SK-N-SH treated with all-trans-retinoic acid at 6 μM for 48 hours (cell line): ENCODE measurements at regions not wholly inside any gene's neighbourhood (a gene's known extent, or its start where the extent isn't known, plus 50 kb on each side); places are given as distances from the start of the nearest gene placed in this dataset.
"Not testable (repeated sequence)": the region's sequence is repeated elsewhere in the genome, so short reads cannot be mapped to it uniquely, and the experiment has no call there.

ENCODE experiments used
- ARNTL ChIP-seq: fragments of 450-650 bp; formaldehyde crosslinking; IDR thresholded peaks from 2 replicates; pipeline ENCODE4 v1.5.0; 2020; ENCODE audit warnings: low read depth, mild to moderate bottlenecking, moderate library complexity, borderline replicate concordance
- ESRRG ChIP-seq: fragments of 250-450 bp; sonication (Bioruptor Pico); IDR thresholded peaks from 2 replicates; pipeline ENCODE4 v1.6.1; 2021; ENCODE audit warnings: mild to moderate bottlenecking
- ISL1 ChIP-seq: fragments of 250-450 bp; sonication (Bioruptor Pico); IDR thresholded peaks from 2 replicates; pipeline ENCODE4 v2.1.2; 2022; ENCODE audit warnings: mild to moderate bottlenecking, moderate library complexity
- RARB ChIP-seq: fragments of 250-450 bp; sonication (Bioruptor Pico); IDR thresholded peaks from 2 replicates; pipeline ENCODE4 v1.8.0; 2021; ENCODE audit warnings: mild to moderate bottlenecking, moderate library complexity
- TCF4 ChIP-seq: fragments of 250-450 bp; sonication (Bioruptor Pico); IDR thresholded peaks from 2 replicates; pipeline ENCODE4 v1.8.0; 2021; ENCODE audit warnings: mild to moderate bottlenecking, moderate library complexity, borderline replicate concordance
- TOX ChIP-seq: fragments of 250-450 bp; sonication (Bioruptor Pico); IDR thresholded peaks from 2 replicates; pipeline ENCODE4 v1.8.0; 2021; ENCODE audit warnings: mild to moderate bottlenecking, moderate library complexity, borderline replicate concordance
- ZFP3 ChIP-seq: fragments of 250-450 bp; sonication (Bioruptor Pico); IDR thresholded peaks from 2 replicates; pipeline ENCODE4 v1.5.0; 2020; ENCODE audit warnings: mild to moderate bottlenecking, moderate library complexity
- ZFP30 ChIP-seq: fragments of 450-650 bp; formaldehyde crosslinking; IDR thresholded peaks from 2 replicates; pipeline ENCODE4 v1.5.0; 2022; ENCODE audit warnings: mild to moderate bottlenecking, moderate library complexity
- ZNF565 ChIP-seq: fragments of 450-650 bp; formaldehyde crosslinking; conservative IDR thresholded peaks from 2 replicates; pipeline ENCODE4 v1.5.0; 2020; ENCODE audit warnings: low read depth, mild to moderate bottlenecking, moderate library complexity
- ZNF8 ChIP-seq: fragments of 450-650 bp; formaldehyde crosslinking; IDR thresholded peaks from 2 replicates; pipeline ENCODE4 v1.5.0; 2020; ENCODE audit warnings: mild to moderate bottlenecking, moderate library complexity
- TF ChIP-seq, protein P1 (sequence below): fragments of 250-450 bp; sonication (Bioruptor Pico); IDR thresholded peaks from 2 replicates; pipeline ENCODE4 v1.5.1; 2020; ENCODE audit warnings: low read depth, mild to moderate bottlenecking, moderate library complexity
- TF ChIP-seq, protein P2 (sequence below): fragments of 250-450 bp; sonication (Bioruptor Pico); IDR thresholded peaks from 2 replicates; pipeline ENCODE4 v1.8.0; 2020; ENCODE audit warnings: mild to moderate bottlenecking, moderate library complexity, borderline replicate concordance
- TF ChIP-seq, protein P3 (sequence below): fragments of 250-450 bp; sonication (Bioruptor Pico); IDR thresholded peaks from 2 replicates; pipeline ENCODE4 v1.5.0; 2020; ENCODE audit warnings: mild to moderate bottlenecking, moderate library complexity

GRCh38 chr5:40108764-40109390 is 570.8 kb upstream of the PTGER4 start:
- TF ChIP-seq, protein P1, sequence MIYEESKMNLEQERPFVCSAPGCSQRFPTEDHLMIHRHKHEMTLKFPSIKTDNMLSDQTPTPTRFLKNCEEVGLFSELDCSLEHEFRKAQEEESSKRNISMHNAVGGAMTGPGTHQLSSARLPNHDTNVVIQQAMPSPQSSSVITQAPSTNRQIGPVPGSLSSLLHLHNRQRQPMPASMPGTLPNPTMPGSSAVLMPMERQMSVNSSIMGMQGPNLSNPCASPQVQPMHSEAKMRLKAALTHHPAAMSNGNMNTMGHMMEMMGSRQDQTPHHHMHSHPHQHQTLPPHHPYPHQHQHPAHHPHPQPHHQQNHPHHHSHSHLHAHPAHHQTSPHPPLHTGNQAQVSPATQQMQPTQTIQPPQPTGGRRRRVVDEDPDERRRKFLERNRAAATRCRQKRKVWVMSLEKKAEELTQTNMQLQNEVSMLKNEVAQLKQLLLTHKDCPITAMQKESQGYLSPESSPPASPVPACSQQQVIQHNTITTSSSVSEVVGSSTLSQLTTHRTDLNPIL (CRISPR knock-in tag): not testable (repeated sequence)
- not testable (repeated sequence) for TF ChIP-seq RARB (CRISPR knock-in tag); ZFP3 (CRISPR knock-in tag); ZFP30 (CRISPR knock-in tag); ZNF8 (CRISPR knock-in tag); TOX (CRISPR knock-in tag); ZNF565 (CRISPR knock-in tag); ARNTL (CRISPR knock-in tag); ISL1; ESRRG (CRISPR knock-in tag); TCF4 (CRISPR knock-in tag)
- TF ChIP-seq, protein P2, sequence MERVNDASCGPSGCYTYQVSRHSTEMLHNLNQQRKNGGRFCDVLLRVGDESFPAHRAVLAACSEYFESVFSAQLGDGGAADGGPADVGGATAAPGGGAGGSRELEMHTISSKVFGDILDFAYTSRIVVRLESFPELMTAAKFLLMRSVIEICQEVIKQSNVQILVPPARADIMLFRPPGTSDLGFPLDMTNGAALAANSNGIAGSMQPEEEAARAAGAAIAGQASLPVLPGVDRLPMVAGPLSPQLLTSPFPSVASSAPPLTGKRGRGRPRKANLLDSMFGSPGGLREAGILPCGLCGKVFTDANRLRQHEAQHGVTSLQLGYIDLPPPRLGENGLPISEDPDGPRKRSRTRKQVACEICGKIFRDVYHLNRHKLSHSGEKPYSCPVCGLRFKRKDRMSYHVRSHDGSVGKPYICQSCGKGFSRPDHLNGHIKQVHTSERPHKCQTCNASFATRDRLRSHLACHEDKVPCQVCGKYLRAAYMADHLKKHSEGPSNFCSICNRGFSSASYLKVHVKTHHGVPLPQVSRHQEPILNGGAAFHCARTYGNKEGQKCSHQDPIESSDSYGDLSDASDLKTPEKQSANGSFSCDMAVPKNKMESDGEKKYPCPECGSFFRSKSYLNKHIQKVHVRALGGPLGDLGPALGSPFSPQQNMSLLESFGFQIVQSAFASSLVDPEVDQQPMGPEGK (CRISPR knock-in tag): not testable (repeated sequence)
- TF ChIP-seq, protein P3, sequence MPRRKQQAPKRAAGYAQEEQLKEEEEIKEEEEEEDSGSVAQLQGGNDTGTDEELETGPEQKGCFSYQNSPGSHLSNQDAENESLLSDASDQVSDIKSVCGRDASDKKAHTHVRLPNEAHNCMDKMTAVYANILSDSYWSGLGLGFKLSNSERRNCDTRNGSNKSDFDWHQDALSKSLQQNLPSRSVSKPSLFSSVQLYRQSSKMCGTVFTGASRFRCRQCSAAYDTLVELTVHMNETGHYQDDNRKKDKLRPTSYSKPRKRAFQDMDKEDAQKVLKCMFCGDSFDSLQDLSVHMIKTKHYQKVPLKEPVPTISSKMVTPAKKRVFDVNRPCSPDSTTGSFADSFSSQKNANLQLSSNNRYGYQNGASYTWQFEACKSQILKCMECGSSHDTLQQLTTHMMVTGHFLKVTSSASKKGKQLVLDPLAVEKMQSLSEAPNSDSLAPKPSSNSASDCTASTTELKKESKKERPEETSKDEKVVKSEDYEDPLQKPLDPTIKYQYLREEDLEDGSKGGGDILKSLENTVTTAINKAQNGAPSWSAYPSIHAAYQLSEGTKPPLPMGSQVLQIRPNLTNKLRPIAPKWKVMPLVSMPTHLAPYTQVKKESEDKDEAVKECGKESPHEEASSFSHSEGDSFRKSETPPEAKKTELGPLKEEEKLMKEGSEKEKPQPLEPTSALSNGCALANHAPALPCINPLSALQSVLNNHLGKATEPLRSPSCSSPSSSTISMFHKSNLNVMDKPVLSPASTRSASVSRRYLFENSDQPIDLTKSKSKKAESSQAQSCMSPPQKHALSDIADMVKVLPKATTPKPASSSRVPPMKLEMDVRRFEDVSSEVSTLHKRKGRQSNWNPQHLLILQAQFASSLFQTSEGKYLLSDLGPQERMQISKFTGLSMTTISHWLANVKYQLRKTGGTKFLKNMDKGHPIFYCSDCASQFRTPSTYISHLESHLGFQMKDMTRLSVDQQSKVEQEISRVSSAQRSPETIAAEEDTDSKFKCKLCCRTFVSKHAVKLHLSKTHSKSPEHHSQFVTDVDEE: not testable (repeated sequence)
